Loucy (cell line): ENCODE measurements at regions not wholly inside any gene's neighbourhood (a gene's known extent, or its start where the extent isn't known, plus 50 kb on each side); places are given as distances from the start of the nearest gene placed in this dataset.

Experiments
- CTCF ChIP-seq: fragments of 200-600 bp; sonication (generic); conservative IDR thresholded peaks from 2 replicates; pipeline ENCODE4 v1.5.1; 2014; ENCODE audit warnings: mild to moderate bottlenecking, antibody characterized with exemption, low read length
- EZH2phosphoT487 ChIP-seq: fragments of 200-600 bp; IDR thresholded peaks from 2 replicates; pipeline ENCODE4 v1.6.1; 2018; ENCODE audit warnings: antibody characterized with exemption, mild to moderate bottlenecking, moderate library complexity, borderline replicate concordance

- no peak for TF ChIP-seq CTCF
- no peak for TF ChIP-seq EZH2phosphoT487
These were observed 287.9 kb downstream of the LRRIQ3 start for GRCh38 chr1:73910062-73910461.
